HG03066 (cell line): ENCODE measurements at regions not wholly inside any gene's neighbourhood (a gene's known extent, or its start where the extent isn't known, plus 50 kb on each side); places are given as distances from the start of the nearest gene placed in this dataset.

Source experiments
- ATAC-seq: cut with Tn5 transposase; IDR thresholded peaks from one replicate; pipeline ENCODE4 v1.9.1; 2021; ENCODE audit warnings: low read depth; ENCODE audit not compliant: unreplicated experiment

DNA sequence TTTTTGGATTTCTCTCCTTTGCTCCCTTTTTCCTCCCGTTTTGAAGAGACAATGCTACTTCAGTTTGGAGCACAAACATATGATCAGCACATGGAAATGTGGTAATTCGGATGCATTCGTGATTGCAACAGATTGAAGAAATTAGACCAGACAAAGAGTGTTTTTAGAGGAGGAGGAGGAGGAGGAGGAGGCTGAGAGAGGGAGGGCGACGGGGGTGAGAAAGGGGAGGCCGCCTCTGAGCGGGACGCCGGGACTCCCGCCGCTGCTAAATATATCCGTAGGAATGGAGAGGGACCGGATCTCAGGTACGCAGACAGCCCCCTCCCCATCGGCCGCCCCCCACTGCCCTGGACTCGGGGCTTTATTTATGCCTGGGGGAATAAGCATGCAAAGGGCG lies 179.3 kb downstream of the SEC14L1 start:
- no peak for ATAC-seq

DNA sequence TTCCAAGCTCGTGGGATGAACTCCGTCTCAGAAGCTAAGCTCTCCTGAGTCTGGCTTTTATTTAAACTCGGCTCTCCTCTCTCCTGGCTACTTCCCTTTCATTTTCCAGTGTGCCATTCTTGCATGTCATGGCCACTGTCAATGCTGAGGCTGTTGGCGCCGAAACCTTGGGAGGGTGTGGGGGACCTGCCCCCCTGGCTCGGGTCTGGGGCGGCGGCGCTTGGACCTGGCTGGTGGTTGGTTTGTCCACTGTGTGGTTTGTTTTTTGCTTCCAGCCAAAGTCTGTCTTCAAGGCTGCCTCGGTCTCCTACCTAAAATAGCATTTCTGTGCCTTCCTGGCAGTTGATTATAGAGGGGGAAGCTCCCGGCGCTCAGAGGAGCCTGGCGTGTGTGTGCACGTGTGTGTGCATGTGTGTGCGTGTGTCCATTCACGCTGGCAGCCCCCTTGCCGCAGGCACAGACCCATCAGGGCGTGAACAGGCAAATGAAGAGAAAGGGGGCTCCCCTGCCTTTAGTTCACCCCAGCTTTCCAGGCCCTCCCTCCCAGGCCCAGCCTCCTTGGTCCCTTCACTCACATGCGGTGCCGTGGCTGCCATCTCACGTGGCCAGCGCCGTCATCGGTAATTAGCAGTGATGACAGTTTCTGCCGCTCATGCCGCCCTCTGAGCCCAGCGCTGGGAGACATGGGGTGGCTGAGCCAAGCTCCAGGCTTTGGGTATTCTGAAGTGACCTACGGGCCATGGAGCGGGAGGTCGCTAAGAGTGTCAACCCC lies 179.9 kb downstream of the SEC14L1 start:
- no peak for ATAC-seq

DNA sequence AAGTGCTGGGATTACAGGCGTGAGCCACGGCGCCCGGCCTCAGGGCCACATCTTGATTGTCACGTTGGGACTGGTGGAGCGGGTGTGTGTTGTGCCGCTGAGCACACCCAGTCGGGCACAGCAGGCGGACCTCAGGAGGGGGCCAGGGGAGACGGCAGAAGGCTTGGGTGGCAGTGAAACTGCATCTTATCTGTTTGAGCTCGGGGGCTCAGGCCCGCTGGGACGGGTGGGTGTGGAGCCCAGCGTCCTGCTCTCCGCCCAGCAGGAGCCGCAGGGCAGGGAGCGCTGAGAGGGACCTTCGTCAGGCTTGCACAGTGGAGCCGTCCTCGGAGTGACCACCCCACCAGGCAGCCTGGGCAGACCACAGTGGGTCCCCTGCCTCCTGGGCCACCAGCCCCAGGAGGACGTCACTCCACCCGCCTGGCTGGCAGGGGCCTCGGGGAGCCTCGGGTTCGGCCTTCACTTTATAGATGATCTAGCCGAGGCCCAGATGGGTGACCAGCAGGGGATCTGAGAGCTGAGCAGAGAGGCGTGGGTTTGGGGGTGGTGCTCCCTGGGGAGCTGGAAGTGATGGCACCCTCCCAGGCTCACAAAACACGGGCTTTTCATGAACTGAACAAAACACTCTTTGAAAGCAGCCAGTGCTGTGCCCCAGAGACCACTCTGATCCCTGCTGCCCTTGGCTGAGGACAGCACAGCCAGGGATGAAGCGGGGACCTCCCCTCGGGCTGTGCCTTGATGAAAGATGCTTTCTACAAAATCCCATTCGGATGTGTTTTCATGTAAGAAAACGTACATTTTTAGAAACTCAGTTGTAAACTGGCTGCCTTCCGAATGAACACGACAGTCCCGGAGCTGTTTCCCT lies 181.1 kb downstream of the SEC14L1 start:
- no peak for ATAC-seq

DNA sequence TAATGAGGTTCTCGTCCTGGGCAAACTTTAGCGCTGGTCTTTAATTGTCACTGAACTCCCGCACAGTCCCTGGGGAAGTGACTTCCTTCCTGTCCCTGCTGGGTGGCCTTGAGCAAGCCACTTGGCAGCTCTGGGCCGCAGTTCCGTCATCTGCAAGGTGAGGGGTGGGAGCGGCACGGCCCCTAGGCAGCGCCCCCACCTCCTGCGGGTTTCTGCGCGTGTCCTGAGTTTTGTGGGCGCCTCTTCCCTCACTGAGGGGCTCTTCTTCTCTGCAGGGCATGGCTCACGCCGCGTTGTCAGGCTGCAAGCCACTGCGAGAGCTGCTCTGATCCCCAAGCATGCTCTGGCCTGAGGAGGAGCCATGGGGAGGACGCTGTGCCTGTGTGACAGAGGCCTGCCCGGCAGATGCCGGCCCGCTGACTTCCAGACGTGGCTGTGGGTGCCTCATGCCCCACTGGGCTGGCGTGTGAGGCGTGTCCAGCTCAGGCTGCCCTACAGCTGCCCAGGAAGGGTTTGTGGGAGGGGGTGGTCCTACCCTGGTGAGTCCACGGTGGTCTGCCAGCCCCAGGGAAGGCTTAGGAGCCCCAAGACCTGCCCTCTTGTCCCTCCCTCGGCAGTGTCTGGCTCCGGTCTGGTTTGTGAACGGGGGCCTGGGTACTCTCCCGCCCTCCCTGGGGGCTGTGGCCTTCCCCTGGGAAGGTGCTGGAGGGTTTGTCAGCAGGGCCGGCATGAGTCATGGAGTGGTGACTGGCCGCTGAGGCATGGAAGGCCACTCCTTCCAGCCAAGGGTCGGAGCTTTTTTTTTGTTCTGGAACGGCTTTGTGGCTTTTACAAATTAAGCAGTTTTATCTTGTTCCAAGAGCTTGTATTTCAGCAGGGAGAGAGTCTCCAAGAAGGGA lies 182.0 kb downstream of the SEC14L1 start:
- ATAC-seq = no peak

GRCh38 chr17:77323413-77324171 lies 182.8 kb downstream of the SEC14L1 start:
- no peak for ATAC-seq

- no peak for ATAC-seq
Observed at GRCh38 chr17:77324227-77324626, 183.5 kb downstream of the SEC14L1 start.

GRCh38 chr17:77325577-77326075 lies 184.9 kb downstream of the SEC14L1 start:
- ATAC-seq = peak; percentile 18

DNA sequence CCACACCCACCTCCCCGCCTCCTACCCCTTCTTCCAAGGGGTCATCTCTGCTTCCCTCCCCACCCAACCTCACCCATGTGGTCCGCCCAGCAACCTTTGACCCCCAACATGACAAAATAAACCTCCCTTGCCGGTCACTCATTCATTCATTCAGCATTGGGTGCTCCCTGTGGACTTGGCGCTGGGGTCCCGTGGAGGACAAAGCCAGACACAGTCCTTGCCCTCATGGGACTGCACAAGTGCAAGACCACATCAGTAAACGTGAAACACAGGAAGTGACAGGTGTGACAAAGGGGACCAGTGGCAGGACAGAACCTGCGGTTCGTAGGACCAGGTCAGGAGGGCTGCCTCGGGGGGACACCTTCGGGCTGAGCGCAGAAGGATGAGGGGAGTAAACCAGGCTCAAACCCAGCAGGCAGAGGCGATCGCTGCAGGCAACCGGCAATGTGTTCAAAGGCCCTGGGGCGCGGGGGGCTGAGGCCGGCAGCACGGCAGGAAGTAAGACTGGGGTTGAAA lies 185.4 kb downstream of the SEC14L1 start:
- ATAC-seq = no peak

DNA sequence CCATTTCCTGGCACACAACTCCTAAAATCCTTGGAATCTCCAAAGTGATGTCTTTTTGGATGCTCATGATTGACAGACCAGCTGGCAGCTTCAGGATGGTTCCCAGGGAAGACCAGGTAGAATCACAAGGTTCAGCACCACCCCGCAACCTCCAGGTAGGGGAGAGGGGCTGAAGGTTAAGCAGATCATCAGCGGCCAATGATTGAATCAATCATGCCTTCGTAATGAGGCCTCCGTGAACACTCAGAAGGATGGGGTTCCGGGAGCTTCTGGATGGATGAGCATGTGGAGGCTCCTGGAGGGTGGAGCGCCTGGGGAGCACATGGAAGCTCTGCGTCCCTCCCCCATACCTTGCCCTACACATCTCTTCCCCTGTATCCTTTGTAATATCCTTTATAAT lies 185.9 kb downstream of the SEC14L1 start:
- ATAC-seq = no peak

GRCh38 chr17:77327181-77327565 lies 186.4 kb downstream of the SEC14L1 start:
- no peak for ATAC-seq

DNA sequence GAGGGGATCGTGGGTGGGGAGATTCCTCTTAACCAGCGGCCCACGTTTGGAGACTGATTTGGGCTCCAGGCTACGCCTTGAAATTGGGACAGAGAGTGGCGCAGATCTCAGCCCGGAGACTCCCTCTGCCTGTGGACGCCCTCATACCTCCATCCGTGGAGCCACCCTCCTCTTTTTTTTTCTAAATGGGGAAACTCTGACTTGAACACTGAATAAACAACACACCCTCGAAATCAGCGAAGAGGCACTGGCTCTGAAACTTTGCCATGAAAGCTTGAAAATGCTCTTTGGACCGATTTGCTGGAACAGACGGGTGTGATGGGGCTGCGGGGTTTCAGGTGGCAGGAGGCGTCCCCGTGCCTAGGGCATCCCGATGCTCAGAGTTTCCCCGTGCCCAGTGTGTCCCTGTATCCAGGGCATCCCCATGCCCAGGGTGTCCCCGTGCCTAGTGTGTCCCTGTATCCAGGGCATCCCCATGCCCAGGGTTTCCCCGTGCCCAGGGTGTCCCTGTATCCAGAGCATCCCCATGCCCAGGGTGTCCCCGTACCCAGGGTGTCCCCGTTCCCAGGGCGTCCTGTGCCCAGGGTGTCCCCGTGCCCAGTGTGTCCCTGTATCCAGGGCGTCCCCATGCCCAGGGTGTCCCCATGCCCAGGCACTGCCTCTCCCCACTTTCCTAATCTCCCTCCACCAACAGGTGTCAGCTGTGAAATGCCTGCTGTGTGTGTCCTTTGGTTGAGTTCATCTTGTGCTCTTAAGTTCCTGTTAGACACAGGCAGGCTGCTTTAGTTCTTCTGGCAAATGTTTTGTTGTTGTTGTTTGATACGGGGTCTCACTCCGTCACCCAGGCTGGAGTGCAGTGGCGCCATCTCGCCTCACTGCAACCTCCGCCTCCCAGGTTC lies 187.0 kb downstream of the SEC14L1 start:
- ATAC-seq = no peak

GRCh38 chr17:77328823-77329740 lies 188.3 kb downstream of the SEC14L1 start:
- ATAC-seq = no peak

DNA sequence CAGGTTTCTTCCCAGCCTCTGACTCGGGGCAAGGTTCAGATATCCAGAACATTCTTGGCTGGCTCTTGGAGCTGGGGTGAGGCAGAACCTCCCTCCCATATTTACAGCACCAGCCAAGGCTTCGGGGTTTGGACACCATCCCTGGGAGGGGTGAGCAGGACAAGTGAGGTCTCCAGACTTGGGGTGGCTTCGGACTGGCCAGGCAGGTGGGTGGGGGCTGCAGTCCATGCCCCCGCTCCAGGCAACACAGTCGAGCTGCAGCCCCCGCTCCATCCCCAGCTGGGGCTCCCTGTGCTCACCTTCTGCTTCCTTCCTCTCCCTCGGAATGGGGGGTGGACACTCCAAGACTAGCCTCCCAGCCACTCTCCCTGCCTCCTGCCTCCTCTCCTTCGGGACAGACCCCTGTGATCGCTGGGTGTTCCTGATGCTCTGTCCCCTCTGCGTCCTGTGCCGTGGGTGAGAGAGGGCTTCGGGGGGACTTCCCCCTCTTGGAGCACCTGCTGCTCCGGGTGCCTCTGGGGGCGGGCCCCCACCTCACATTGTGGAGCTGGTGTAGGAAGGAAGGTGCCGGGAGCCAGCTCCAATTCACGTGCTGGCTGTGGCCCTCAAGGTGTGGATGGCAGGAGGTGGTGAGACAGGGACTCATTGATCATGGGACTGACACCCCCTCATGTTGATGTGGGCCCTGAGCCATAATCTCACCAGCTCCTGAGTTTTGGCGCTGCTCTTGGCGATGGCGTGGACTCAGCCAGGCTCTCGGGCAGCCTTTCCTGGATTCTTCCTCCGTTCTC lies 189.2 kb downstream of the SEC14L1 start:
- no peak for ATAC-seq

GRCh38 chr17:77330602-77331081 lies 189.9 kb downstream of the SEC14L1 start:
- ATAC-seq = no peak

DNA sequence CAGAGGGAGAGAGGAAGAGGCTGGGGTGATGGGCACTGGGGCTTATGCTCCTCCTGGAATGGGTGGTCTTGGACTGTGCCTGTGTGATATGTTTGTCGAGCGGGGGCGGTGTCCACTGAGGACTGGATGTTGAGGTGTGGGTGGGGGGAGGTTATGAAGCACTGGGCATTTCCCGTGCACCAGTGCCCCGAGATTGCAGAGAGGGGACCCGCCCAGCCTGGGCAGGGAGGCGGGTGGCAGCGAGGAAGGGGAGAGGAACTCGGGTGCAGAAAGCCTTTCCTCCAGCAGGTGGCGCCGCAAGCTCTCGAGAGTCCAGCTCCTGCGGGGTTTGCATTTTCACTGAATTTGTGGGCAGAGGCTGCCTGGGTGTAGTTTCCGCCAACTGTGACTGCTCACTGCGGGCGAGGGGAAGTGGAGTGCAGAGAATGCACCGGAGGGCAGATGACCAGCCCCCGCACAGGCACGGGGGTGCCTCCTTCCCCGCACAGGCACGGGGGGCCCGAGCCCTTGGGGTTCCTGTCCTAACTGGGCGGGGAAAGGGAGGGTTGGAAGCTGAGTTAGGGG lies 190.6 kb downstream of the SEC14L1 start:
- peak; percentile 64 for ATAC-seq
